ENCODE measurements at regions not wholly inside any gene's neighbourhood (a gene's known extent, or its start where the extent isn't known, plus 50 kb on each side); places are given as distances from the start of the nearest gene placed in this dataset.
A peak's percentile ranks its signal among the peaks of the same experiment; 100 is the strongest.

- H3K9me3 Mint-ChIP-seq, result peaks cover 8% of the 10 kb centered on the region
- no peaks in the 10 kb centered on the region for H3K36me3 ChIP-seq (ENCODE audit: insufficient read depth)
- ATAC-seq (no peak; the same call in 2 of the 3 replicates), DNase-seq (ENCODE audit: low spot score) (peak; percentile 7)
- H3K27ac Mint-ChIP-seq, result no peak overlapping the region
- H3K4me1 Mint-ChIP-seq, result no peaks in the 10 kb centered on the region
- no peak overlapping the region for H3K4me2 ChIP-seq
- no peaks in the 10 kb centered on the region for H3F3A ChIP-seq (replicated peaks; ENCODE audit: low read depth)
- TF ChIP-seq NANOG (IDR thresholded peaks at IDR 0.05; ENCODE audit: borderline replicate concordance) (no peak), ZNF331 (CRISPR knock-in tag; IDR thresholded peaks at IDR 0.05; ENCODE audit: low read depth) (no peak), ZNF114 (CRISPR knock-in tag; IDR thresholded peaks at IDR 0.05) (no peak), EZH2phosphoT487 (IDR thresholded peaks at IDR 0.05; ENCODE audit: unreplicated experiment) (no peak), POLR2AphosphoS5 (IDR thresholded peaks at IDR 0.05; ENCODE audit: low read depth) (no peak), JUNB (IDR thresholded peaks at IDR 0.05; ENCODE audit: unreplicated experiment) (no peak), CREB1 (CRISPR knock-in tag; IDR thresholded peaks at IDR 0.05; ENCODE audit: low read depth) (no peak), ZNF462 (CRISPR knock-in tag; IDR thresholded peaks at IDR 0.05) (no peak)
- TF ChIP-seq, protein P1, sequence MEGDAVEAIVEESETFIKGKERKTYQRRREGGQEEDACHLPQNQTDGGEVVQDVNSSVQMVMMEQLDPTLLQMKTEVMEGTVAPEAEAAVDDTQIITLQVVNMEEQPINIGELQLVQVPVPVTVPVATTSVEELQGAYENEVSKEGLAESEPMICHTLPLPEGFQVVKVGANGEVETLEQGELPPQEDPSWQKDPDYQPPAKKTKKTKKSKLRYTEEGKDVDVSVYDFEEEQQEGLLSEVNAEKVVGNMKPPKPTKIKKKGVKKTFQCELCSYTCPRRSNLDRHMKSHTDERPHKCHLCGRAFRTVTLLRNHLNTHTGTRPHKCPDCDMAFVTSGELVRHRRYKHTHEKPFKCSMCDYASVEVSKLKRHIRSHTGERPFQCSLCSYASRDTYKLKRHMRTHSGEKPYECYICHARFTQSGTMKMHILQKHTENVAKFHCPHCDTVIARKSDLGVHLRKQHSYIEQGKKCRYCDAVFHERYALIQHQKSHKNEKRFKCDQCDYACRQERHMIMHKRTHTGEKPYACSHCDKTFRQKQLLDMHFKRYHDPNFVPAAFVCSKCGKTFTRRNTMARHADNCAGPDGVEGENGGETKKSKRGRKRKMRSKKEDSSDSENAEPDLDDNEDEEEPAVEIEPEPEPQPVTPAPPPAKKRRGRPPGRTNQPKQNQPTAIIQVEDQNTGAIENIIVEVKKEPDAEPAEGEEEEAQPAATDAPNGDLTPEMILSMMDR (conservative IDR thresholded peaks at IDR 0.05; ENCODE audit: low read depth in 2 of 2), result no peak
- TF ChIP-seq, protein P2, sequence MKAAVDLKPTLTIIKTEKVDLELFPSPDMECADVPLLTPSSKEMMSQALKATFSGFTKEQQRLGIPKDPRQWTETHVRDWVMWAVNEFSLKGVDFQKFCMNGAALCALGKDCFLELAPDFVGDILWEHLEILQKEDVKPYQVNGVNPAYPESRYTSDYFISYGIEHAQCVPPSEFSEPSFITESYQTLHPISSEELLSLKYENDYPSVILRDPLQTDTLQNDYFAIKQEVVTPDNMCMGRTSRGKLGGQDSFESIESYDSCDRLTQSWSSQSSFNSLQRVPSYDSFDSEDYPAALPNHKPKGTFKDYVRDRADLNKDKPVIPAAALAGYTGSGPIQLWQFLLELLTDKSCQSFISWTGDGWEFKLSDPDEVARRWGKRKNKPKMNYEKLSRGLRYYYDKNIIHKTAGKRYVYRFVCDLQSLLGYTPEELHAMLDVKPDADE (IDR thresholded peaks at IDR 0.05), result no peak
- TF ChIP-seq, protein P3, sequence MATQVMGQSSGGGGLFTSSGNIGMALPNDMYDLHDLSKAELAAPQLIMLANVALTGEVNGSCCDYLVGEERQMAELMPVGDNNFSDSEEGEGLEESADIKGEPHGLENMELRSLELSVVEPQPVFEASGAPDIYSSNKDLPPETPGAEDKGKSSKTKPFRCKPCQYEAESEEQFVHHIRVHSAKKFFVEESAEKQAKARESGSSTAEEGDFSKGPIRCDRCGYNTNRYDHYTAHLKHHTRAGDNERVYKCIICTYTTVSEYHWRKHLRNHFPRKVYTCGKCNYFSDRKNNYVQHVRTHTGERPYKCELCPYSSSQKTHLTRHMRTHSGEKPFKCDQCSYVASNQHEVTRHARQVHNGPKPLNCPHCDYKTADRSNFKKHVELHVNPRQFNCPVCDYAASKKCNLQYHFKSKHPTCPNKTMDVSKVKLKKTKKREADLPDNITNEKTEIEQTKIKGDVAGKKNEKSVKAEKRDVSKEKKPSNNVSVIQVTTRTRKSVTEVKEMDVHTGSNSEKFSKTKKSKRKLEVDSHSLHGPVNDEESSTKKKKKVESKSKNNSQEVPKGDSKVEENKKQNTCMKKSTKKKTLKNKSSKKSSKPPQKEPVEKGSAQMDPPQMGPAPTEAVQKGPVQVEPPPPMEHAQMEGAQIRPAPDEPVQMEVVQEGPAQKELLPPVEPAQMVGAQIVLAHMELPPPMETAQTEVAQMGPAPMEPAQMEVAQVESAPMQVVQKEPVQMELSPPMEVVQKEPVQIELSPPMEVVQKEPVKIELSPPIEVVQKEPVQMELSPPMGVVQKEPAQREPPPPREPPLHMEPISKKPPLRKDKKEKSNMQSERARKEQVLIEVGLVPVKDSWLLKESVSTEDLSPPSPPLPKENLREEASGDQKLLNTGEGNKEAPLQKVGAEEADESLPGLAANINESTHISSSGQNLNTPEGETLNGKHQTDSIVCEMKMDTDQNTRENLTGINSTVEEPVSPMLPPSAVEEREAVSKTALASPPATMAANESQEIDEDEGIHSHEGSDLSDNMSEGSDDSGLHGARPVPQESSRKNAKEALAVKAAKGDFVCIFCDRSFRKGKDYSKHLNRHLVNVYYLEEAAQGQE (IDR thresholded peaks at IDR 0.05; ENCODE audit: unreplicated experiment), result no peak
- H4K20me1 ChIP-seq (replicated peaks; ENCODE audit: insufficient read depth), result no peaks in the 10 kb centered on the region
- no peak overlapping the region for H3K27ac ChIP-seq (ENCODE audit: low read depth)
- no peaks in the 10 kb centered on the region for H3K9me2 ChIP-seq (ENCODE audit: insufficient read depth)
- H3K27me3 Mint-ChIP-seq (ENCODE audit: insufficient read depth, low read depth, poor library complexity), result peaks cover 4% of the 10 kb centered on the region
- H3K4me1 ChIP-seq (ENCODE audit: insufficient read depth), result no peaks in the 10 kb centered on the region
- H3K36me3 Mint-ChIP-seq (ENCODE audit: low read depth), result no peaks in the 10 kb centered on the region; the same call in 2 of the 3 replicates
- H3K27me3 ChIP-seq (ENCODE audit: insufficient read depth), result no peaks in the 10 kb centered on the region
- no peak overlapping the region for H3K4me3 Mint-ChIP-seq
- H3K79me2 ChIP-seq (replicated peaks; ENCODE audit: insufficient read depth), result no peaks in the 10 kb centered on the region
- H3K4me3 ChIP-seq, result no peak overlapping the region
- 0 out of 2 replicates have a peak overlapping the region, but pooled peaks have one; percentile 66 for H2AFZ ChIP-seq
Observed at GRCh38 chr18:10293966-10294365, 160.5 kb upstream of the APCDD1 start.
